Fibroblast of villous mesenchyme (primary cell): ENCODE measurements at regions not wholly inside any gene's neighbourhood (a gene's known extent, or its start where the extent isn't known, plus 50 kb on each side); places are given as distances from the start of the nearest gene placed in this dataset.

Experiments
- DNase-seq: peaks from one replicate; pipeline ENCODE4 v3.0.0-alpha.2; 2010; ENCODE audit warnings: low read depth
- H3K4me3 ChIP-seq: 2 replicates; pipeline ENCODE4 v1.5.1; 2011; ENCODE audit warnings: low read depth, mild to moderate bottlenecking, low read length
- TF ChIP-seq, protein P1 (sequence below): IDR thresholded peaks from 2 replicates; pipeline ENCODE4 v1.5.1; 2012; ENCODE audit warnings: low read depth, mild to moderate bottlenecking, low read length; ENCODE audit not compliant: insufficient read depth

DNA sequence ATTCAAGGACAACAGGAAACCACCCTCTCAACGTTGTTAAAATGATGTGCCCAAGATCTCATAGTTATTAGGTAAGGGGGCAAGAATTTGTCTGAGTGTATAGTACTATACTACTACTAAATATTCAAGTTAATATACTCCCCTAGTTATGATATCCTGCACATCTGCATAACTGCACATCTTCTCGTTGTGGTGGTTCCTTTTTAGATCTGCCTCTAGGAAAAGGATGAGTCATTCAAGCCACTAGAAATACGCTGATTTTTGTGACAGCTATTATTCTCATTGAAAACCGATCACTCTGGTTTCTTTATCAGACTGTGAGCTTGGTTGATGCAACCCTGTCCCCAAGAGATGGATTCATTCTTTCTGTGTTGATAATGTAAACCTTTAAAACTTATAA, 1067.0 kb upstream of the FANCL start:
- TF ChIP-seq, protein P1, sequence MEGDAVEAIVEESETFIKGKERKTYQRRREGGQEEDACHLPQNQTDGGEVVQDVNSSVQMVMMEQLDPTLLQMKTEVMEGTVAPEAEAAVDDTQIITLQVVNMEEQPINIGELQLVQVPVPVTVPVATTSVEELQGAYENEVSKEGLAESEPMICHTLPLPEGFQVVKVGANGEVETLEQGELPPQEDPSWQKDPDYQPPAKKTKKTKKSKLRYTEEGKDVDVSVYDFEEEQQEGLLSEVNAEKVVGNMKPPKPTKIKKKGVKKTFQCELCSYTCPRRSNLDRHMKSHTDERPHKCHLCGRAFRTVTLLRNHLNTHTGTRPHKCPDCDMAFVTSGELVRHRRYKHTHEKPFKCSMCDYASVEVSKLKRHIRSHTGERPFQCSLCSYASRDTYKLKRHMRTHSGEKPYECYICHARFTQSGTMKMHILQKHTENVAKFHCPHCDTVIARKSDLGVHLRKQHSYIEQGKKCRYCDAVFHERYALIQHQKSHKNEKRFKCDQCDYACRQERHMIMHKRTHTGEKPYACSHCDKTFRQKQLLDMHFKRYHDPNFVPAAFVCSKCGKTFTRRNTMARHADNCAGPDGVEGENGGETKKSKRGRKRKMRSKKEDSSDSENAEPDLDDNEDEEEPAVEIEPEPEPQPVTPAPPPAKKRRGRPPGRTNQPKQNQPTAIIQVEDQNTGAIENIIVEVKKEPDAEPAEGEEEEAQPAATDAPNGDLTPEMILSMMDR = no peak
- DNase-seq = no peak
- H3K4me3 ChIP-seq = no peak overlapping the region

DNA sequence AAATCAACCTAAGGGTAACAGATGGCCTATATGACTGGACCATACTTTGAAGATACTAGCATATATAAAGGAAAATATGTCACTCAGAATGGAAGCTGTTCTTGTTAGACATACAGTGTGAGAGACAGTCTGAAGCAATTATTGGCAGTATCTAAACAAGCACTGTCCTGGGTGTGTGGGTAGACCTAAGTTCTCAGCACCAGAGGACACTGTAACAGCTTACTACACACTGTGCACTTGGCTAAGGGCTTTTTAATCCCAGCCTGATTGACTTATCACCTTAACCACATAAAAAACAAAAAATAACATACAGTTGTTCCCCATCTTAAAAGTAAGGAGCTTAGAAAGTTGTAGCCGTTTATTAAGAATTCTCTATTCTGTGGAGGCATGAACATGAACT, 1066.1 kb upstream of the FANCL start:
- no peak for DNase-seq
- TF ChIP-seq, protein P1 = no peak
- H3K4me3 ChIP-seq = no peak overlapping the region

DNA sequence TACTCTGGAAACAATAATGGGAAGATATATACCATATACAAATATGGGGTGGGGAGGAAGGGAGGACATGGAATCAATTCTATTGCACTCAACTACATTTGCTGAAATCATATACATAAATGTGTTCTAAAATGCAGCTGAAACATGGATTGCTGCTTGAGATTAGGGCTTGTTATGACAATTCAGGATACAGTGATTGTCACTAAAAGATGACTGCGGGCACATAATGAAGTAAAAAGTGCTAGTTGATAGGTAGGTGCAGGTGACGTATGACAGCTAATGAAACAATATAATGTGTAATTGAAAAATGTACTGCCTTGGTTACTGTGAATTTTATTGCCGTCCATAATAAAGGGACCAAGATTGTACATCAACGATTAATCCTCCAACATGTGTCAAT, 1062.1 kb upstream of the FANCL start:
- DNase-seq = no peak
- TF ChIP-seq, protein P1 = no peak
- H3K4me3 ChIP-seq = no peak overlapping the region

DNA sequence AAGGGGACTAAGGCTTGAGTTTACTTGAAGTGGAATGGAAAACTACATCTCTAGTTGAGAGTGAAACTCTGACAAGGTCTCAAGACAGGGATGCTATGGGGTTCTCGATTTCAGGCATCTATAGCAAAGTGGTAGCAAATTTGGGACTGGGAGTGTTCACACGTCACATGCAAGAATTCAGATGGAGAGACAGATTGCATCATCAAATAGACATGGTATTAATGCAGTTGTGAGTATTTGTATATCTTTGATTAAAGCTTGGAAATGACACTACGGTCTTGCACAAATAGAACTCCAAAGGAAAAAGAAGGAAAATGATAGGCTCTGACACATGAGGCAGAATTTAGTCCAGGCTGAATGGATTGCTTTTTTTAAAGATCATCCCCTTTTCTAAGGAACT, 1061.6 kb upstream of the FANCL start:
- H3K4me3 ChIP-seq = no peak overlapping the region
- DNase-seq = no peak
- TF ChIP-seq, protein P1 = no peak

DNA sequence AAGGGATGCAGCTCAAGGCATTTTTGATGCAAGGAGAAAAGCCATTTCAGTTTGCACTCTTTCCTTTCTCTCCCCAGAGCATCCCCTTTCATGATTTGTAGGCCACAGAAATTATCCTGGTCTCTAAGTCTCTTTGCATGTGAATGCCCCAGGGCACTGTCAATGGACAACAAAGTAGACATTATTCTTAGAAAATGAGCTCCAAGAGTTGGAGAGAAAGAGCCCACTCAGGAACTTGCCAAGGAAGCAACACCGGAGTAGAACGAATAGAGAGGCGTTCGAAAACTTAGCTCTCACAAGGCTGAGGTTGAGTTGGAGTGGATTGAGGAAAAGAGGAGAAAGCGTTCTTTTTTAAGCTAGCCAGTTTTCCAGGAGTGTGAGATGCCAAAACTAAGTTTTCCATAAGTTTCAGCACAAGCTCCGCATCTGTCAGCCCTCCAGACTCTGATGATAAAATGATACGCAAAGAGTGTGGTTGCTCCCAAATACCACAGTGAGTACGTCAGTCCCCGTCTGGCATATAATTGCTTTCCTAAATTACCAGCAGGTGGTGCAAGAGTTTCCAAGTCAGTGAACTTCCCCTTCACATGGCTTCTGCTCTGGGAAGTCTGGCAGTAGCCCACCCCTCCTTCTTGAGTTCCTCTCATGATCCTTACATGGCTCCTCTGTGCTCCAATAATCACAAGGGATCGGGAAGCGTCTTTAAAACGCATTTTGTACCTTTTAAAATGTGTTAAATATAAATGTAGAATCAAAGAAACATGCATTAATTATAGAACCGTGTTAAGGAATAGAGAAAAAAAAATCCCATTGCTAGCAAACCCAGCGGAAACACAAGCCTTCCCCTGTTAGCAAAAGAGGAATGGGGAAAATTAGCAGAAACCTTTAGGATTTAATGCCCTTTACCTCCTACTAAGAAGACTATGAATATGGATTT, 1060.6 kb upstream of the FANCL start:
- TF ChIP-seq, protein P1 = peak; percentile 53
- H3K4me3 ChIP-seq = no peak overlapping the region
- peak; percentile 78 for DNase-seq

DNA sequence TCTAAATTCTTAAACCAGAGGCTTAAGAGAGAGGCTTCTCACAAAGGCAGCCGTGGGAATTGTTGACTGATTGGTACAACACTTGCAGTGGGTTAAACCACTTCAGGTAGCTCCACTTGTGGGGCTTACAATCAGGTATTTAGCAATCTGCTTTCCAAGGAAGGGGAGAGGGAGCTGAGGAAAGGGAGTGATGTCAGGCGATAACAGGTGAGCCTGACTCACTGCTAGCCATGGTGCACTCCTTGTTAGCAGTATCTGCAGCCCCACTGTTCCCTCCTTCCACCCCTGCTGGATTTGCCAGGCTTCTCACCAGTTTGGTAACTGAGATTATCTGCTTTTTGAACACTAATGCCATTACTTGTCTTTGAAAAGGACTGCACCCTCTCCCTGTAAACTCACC, 1056.7 kb upstream of the FANCL start:
- H3K4me3 ChIP-seq = no peak overlapping the region

More for the DNA sequence above, 1056.7 kb upstream of the FANCL start:
- DNase-seq = no peak
- TF ChIP-seq, protein P1 = no peak
